HepG2 (cell line): ENCODE measurements at regions not wholly inside any gene's neighbourhood (a gene's known extent, or its start where the extent isn't known, plus 50 kb on each side); places are given as distances from the start of the nearest gene placed in this dataset.

ENCODE experiments used
- ATAC-seq: fragments of 200-7000 bp; cut with Tn5 transposase; 3 replicates; pipeline ENCODE4 v1.9.1; 2020; ENCODE audit warnings: mild to moderate bottlenecking, moderate library complexity
- BruUV-seq: library from RNA; stranded (reverse); fragments of 400-500 nt; replicated peaks from 2 replicates; lab custom pipeline; 2021; lab: Mats Ljungman, UMichigan
- CTCF ChIA-PET: fragments of 300-600 bp; formaldehyde crosslinking; extraction: SDS; loops from one replicate; lab custom pipeline; 2021; ENCODE audit warnings: low total read pairs, inconsistent platforms, low intra/inter-chr PET ratio; lab: Yijun Ruan, JAX
- POLR2A ChIA-PET: fragments of 350-600 bp; sonication (Branson Sonifier 250); formaldehyde crosslinking; loops from one replicate; lab custom pipeline; 2020; ENCODE audit warnings: antibody characterized with exemption, inconsistent platforms; lab: Yijun Ruan, JAX
- DNase-seq: peaks from one replicate; pipeline ENCODE4 v3.0.0-alpha.2; 2015; ENCODE audit warnings: low spot score
- FAIRE-seq: peaks from 3 replicates; lab custom pipeline; 2011; peaks lifted over from hg19 to GRCh38; lab: Jason Lieb, UNC
- H2AFZ ChIP-seq: one replicate; pipeline ENCODE4 v1.6.1; 2011; ENCODE audit warnings: low read length, inconsistent platforms
- H3K27ac ChIP-seq: fragments of 300-600 bp; 3 replicates; pipeline ENCODE4 v1.8.0; 2011; ENCODE audit warnings: mixed run types, mild to moderate bottlenecking, mixed read lengths, low read length, inconsistent platforms; ENCODE audit not compliant: insufficient read depth; ENCODE audit errors: extremely low read length
- H3K27me3 ChIP-seq, 2 experiments: fragments of 200-600 bp in 1 of 2; 2 replicates in 1 of 2; 3 replicates in 1 of 2; pipeline versions ENCODE4 v1.6.0 to v1.8.0; 2011; ENCODE audit warnings: low read length in 2 of 2, mild to moderate bottlenecking in 2 of 2, moderate library complexity in 2 of 2, inconsistent platforms in 1 of 2; ENCODE audit not compliant: insufficient read depth in 2 of 2, control insufficient read depth in 1 of 2
- H3K36me3 ChIP-seq, 2 experiments: fragments of 200-600 bp in 1 of 2; replicated peaks in 1 of 2; 2 replicates in 1 of 2; 3 replicates in 1 of 2; pipeline versions ENCODE4 v1.5.1 to v1.8.0; 2011; ENCODE audit warnings: low read length in 2 of 2, inconsistent platforms in 1 of 2; ENCODE audit not compliant: insufficient read depth in 2 of 2, control insufficient read depth in 1 of 2
- H3K4me1 ChIP-seq: 2 replicates; pipeline ENCODE4 v1.5.1; 2012; ENCODE audit warnings: low read length, inconsistent platforms; ENCODE audit not compliant: insufficient read depth
- H3K4me2 ChIP-seq: 2 replicates; pipeline ENCODE4 v1.6.0; 2011; ENCODE audit warnings: low read depth, low read length, inconsistent platforms
- H3K4me3 ChIP-seq, 3 experiments: fragments of 200-600 bp in 1 of 3; sonication (generic), shearing (Covaris generic) in 1 of 3; replicated peaks in 1 of 3; 2 replicates each; pipeline ENCODE4 v1.5.1; 2011 to 2016; ENCODE audit warnings: low read length in 3 of 3, inconsistent platforms in 2 of 3, low read depth in 2 of 3, mild to moderate bottlenecking in 2 of 3, control low read depth in 1 of 3, mixed read lengths in 1 of 3; ENCODE audit not compliant: insufficient read depth in 1 of 3
- H3K79me2 ChIP-seq: one replicate; pipeline ENCODE4 v1.6.1; 2011; ENCODE audit warnings: low read length, inconsistent platforms; ENCODE audit not compliant: insufficient read depth
- H3K9ac ChIP-seq: 2 replicates; pipeline ENCODE4 v1.6.0; 2011; ENCODE audit warnings: mild to moderate bottlenecking, low read depth, low read length, inconsistent platforms; ENCODE audit not compliant: insufficient read depth
- H3K9me3 ChIP-seq: 2 replicates; pipeline ENCODE4 v1.5.1; 2012; ENCODE audit warnings: mild to moderate bottlenecking, low read length
- H4K20me1 ChIP-seq: 2 replicates; pipeline ENCODE4 v1.6.0; 2011; ENCODE audit warnings: inconsistent platforms, mild to moderate bottlenecking, low read length, moderate library complexity; ENCODE audit not compliant: insufficient read depth
- AGO2 ChIP-seq: fragments of 200-400 bp; formaldehyde crosslinking; optimal IDR thresholded peaks from 2 replicates; pipeline ENCODE3; 2017; ENCODE audit warnings: mild to moderate bottlenecking, low read depth, low read length, moderate library complexity
- ATF7 ChIP-seq, 2 experiments: fragments of 450-650 bp in 1 of 2; sonication (generic) in 1 of 2; formaldehyde crosslinking in 1 of 2; IDR thresholded peaks; 2 replicates each; pipeline versions ENCODE4 v1.4.0 to v1.6.1; 2016 to 2020; ENCODE audit warnings: antibody characterized with exemption in 1 of 2, mild to moderate bottlenecking in 1 of 2, missing genetic modification reagents in 1 of 2
- CENPT ChIP-seq: sonication (generic); formaldehyde crosslinking; IDR thresholded peaks from 2 replicates; pipeline ENCODE4 v1.8.0; 2022; ENCODE audit warnings: low read depth, mild to moderate bottlenecking, moderate library complexity, missing genetic modification reagents
- NCOA1 ChIP-seq: sonication (generic); formaldehyde crosslinking; IDR thresholded peaks from 2 replicates; pipeline ENCODE4 v1.9.0; 2021; ENCODE audit warnings: missing genetic modification reagents
- TAF15 ChIP-seq: fragments of 200-400 bp; formaldehyde crosslinking; IDR thresholded peaks from one replicate; pipeline ENCODE4 v1.6.1; 2018; ENCODE audit warnings: mild to moderate bottlenecking, low read depth, low read length; ENCODE audit not compliant: poor library complexity, severe bottlenecking
- ZNF263 ChIP-seq: sonication (generic); formaldehyde crosslinking; IDR thresholded peaks from 2 replicates; pipeline ENCODE4 v1.4.0; 2020; ENCODE audit warnings: missing genetic modification reagents
- ZNF292 ChIP-seq: sonication (generic); formaldehyde crosslinking; IDR thresholded peaks from 2 replicates; pipeline ENCODE4 v1.8.1; 2022; ENCODE audit warnings: mild to moderate bottlenecking, low read depth, missing genetic modification reagents, borderline replicate concordance
- ZNF335 ChIP-seq: sonication (generic); formaldehyde crosslinking; IDR thresholded peaks from 2 replicates; pipeline ENCODE4 v1.4.0; 2020; ENCODE audit warnings: missing genetic modification reagents
- ZNF75D ChIP-seq: sonication (generic); formaldehyde crosslinking; IDR thresholded peaks from 2 replicates; pipeline ENCODE4 v1.8.1; 2023; ENCODE audit warnings: missing genetic modification reagents, mild to moderate bottlenecking, borderline replicate concordance
- ZNF850 ChIP-seq: sonication (generic); formaldehyde crosslinking; conservative IDR thresholded peaks from 2 replicates; pipeline ENCODE4 v1.9.0; 2021; ENCODE audit warnings: mild to moderate bottlenecking, missing genetic modification reagents
- ZSCAN21 ChIP-seq: sonication (generic); formaldehyde crosslinking; IDR thresholded peaks from 2 replicates; pipeline ENCODE4 v1.8.0; 2022; ENCODE audit warnings: mild to moderate bottlenecking, missing genetic modification reagents, moderate library complexity, borderline replicate concordance
- WGBS: methylation state at CpG from one replicate; pipeline ENCODE4 v1.1.6; 2017; ENCODE audit warnings: low lambda C conversion rate; 5-methylcytosine and 5-hydroxymethylcytosine counted together
- in situ Hi-C: cut with HindIII; loops from 2 replicates; pipeline ENCODE4 v1.10.0; 2017; ENCODE audit warnings: low pct_unique_long_range_greater_than_20kb; ENCODE audit not compliant: extremely low pct_ligation_motif_present
- intact Hi-C: fragments of 100-400 bp; cut with micrococcal nuclease; formaldehyde crosslinking; loops from one replicate; pipeline ENCODE4 v1.10.0; 2022; ENCODE audit not compliant: unreplicated experiment
- TF ChIP-seq, protein P1 (sequence below): sonication (generic); formaldehyde crosslinking; IDR thresholded peaks from 2 replicates; pipeline ENCODE4 v1.5.1; 2020; ENCODE audit warnings: missing genetic modification reagents, mild to moderate bottlenecking, borderline replicate concordance
- TF ChIP-seq, protein P2 (sequence below): sonication (generic); formaldehyde crosslinking; IDR thresholded peaks from 2 replicates; pipeline ENCODE4 v1.4.0; 2020; ENCODE audit warnings: mild to moderate bottlenecking, missing genetic modification reagents, borderline replicate concordance

DNA sequence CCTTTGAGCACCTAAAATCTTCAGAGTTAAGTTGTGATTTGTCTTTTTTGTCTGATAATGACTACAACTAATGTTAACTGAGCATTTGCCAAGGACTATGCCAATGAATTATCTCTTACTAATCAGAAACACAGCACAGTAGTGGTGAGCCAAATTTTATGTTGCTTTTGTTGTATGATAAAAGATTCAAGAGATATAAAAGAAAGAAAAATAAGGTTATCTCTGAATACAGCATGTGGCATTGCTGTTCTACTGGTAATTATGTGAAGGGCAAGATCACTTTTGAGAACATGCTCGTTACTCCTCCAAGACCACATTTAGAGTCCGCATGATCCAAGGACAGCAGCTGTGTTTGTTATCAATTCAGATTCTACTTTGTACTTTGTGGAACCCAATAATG, 133.4 kb upstream of the MYLIP start:
- H3K4me2 ChIP-seq, result no peak overlapping the region
- H3K79me2 ChIP-seq, result no peaks in the 10 kb centered on the region
- no TSS peak for BruUV-seq
- no peak for FAIRE-seq
- H3K36me3 ChIP-seq, result no peaks in the 10 kb centered on the region
- no peaks in the 10 kb centered on the region for H3K4me1 ChIP-seq
- intact Hi-C loops, result no loop called here
- 52% methylated on average over 2 of the region's 2 CpGs for WGBS
- CTCF ChIA-PET, result no interaction called here
- no peaks in the 10 kb centered on the region for H3K9me3 ChIP-seq
- TF ChIP-seq NCOA1 (CRISPR knock-in tag), result no peak
- TF ChIP-seq, protein P1, sequence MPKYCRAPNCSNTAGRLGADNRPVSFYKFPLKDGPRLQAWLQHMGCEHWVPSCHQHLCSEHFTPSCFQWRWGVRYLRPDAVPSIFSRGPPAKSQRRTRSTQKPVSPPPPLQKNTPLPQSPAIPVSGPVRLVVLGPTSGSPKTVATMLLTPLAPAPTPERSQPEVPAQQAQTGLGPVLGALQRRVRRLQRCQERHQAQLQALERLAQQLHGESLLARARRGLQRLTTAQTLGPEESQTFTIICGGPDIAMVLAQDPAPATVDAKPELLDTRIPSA, result no peak
- no peak for TF ChIP-seq ZNF263 (CRISPR knock-in tag)
- TF ChIP-seq ZSCAN21 (CRISPR knock-in tag), result no peak
- no peak overlapping the region for H3K9ac ChIP-seq
- no peak overlapping the region for H2AFZ ChIP-seq
- no peak for DNase-seq
- no peak overlapping the region for H3K4me3 ChIP-seq
- ATAC-seq, result no peak
- in situ Hi-C loops, result no loop called here
- no peak overlapping the region for H3K27ac ChIP-seq
- POLR2A ChIA-PET, result no interaction called here
- H4K20me1 ChIP-seq, result no peaks in the 10 kb centered on the region
- H3K27me3 ChIP-seq, result peaks cover 5 to 12% of the 10 kb centered on the region in 2 experiments; a peak in 3 of 5 replicates

DNA sequence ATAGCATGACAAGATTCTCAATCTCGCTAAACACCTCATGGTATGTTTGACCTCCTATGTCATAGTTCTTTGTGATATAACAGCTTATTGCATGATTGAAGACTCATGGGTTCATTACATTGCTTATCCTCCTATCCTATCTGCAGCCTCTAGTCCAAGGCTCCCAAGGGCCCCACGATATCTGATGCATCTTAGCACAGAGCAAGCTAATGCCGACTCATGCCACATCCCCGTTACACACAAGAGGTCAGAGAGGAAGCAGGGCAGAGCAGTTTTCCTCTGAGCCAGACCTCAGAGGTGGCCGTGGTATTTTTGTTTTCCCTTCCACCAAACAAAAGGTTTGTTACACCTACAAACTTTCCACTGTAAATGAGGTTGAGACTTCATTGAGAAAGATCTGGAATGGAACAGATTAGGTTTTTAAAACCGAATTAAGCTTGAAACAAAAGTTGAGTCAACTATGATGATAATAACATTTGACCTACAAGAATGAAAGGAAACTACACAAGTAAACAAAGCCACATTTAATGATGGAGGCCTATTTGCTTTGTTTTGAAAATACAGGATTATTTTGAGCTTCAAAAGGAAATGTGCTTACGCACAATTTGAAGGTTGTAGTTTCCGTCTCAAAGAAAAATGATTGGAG, 133.9 kb upstream of the MYLIP start:
- Histone ChIP-seq H2AFZ (no peak overlapping the region), H3K27ac (no peak overlapping the region), H3K36me3 (no peaks in the 10 kb centered on the region), H3K79me2 (no peaks in the 10 kb centered on the region), H3K27me3 (peaks cover 6 to 12% of the 10 kb centered on the region in 2 experiments; a peak in 4 of 5 replicates), H4K20me1 (no peaks in the 10 kb centered on the region), H3K4me3 (no peak overlapping the region), H3K4me1 (no peaks in the 10 kb centered on the region), H3K9me3 (no peaks in the 10 kb centered on the region), H3K9ac (no peak overlapping the region), H3K4me2 (no peak overlapping the region)
- in situ Hi-C loops, result no loop called here
- no peak for DNase-seq
- ChIA-PET POLR2A (no interaction called here), CTCF (no interaction called here)
- WGBS, result 23% methylated on average over 8 of the region's 8 CpGs
- no peak for ATAC-seq
- no peak for FAIRE-seq
- intact Hi-C loops, result no loop called here
- BruUV-seq, result no TSS peak
- no peak for TF ChIP-seq ATF7 (IDR thresholded peaks at IDR 0.05)
- TF ChIP-seq ATF7 (CRISPR knock-in tag; IDR thresholded peaks at IDR 0.05), result no peak
- no peak for TF ChIP-seq ZNF335 (CRISPR knock-in tag)
- no peak for TF ChIP-seq ZNF75D (CRISPR knock-in tag)
- TF ChIP-seq ZNF292 (CRISPR knock-in tag), result no peak
- no peak for TF ChIP-seq ZNF850 (CRISPR knock-in tag)
- no peak for TF ChIP-seq TAF15
- no peak for TF ChIP-seq CENPT (CRISPR knock-in tag)
- no peak for TF ChIP-seq AGO2
- TF ChIP-seq, protein P2, sequence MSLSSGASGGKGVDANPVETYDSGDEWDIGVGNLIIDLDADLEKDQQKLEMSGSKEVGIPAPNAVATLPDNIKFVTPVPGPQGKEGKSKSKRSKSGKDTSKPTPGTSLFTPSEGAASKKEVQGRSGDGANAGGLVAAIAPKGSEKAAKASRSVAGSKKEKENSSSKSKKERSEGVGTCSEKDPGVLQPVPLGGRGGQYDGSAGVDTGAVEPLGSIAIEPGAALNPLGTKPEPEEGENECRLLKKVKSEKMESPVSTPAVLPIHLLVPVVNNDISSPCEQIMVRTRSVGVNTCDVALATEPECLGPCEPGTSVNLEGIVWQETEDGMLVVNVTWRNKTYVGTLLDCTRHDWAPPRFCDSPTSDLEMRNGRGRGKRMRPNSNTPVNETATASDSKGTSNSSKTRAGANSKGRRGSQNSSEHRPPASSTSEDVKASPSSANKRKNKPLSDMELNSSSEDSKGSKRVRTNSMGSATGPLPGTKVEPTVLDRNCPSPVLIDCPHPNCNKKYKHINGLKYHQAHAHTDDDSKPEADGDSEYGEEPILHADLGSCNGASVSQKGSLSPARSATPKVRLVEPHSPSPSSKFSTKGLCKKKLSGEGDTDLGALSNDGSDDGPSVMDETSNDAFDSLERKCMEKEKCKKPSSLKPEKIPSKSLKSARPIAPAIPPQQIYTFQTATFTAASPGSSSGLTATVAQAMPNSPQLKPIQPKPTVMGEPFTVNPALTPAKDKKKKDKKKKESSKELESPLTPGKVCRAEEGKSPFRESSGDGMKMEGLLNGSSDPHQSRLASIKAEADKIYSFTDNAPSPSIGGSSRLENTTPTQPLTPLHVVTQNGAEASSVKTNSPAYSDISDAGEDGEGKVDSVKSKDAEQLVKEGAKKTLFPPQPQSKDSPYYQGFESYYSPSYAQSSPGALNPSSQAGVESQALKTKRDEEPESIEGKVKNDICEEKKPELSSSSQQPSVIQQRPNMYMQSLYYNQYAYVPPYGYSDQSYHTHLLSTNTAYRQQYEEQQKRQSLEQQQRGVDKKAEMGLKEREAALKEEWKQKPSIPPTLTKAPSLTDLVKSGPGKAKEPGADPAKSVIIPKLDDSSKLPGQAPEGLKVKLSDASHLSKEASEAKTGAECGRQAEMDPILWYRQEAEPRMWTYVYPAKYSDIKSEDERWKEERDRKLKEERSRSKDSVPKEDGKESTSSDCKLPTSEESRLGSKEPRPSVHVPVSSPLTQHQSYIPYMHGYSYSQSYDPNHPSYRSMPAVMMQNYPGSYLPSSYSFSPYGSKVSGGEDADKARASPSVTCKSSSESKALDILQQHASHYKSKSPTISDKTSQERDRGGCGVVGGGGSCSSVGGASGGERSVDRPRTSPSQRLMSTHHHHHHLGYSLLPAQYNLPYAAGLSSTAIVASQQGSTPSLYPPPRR (CRISPR knock-in tag), result no peak
